Glomerular visceral epithelial cell (primary cell): ENCODE measurements at regions not wholly inside any gene's neighbourhood (a gene's known extent, or its start where the extent isn't known, plus 50 kb on each side); places are given as distances from the start of the nearest gene placed in this dataset.

Experiments
- DNase-seq: peaks from one replicate; pipeline ENCODE4 v3.0.0-alpha.2; 2016; ENCODE audit errors: extremely low spot score

DNA sequence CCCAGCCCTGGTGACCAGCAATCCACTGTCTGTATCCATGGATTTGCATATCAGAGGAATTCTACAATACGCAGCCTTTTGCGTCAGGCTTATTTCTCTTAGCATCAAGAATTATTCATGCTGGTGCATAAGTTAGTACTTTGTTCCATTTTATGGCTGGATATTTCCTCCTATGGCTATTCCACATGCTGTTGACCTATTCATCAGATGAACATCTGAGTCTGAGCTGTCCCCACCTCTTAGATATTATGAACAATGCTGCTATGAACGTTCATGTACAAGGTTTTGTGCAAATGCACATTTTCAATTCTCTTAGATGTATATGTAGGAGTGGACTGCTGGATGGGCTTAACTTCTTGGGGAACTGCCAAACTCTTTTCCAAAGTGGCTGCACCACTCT, 79.0 kb upstream of the CST7 start:
- DNase-seq: no peak

DNA sequence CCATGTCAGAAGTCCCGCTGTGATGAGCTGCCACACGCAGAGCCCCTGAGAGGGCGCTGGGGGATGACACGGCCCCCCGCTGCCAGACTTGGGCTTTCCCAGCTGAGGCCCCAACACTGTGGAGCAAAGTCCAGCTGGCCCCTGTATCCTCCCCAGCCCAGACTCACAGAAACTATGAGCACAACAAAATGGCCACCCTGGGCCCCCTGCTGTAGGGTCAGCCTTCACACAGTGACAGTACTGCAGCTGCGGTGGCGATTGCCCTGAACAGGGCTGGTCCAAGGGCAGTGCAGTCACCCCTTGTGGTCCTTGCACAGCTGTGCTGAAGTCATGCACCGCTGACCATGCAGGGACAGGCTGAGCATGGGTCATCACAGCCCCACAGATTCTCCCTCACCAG, 78.2 kb upstream of the CST7 start:
- peak; percentile 22 for DNase-seq

DNA sequence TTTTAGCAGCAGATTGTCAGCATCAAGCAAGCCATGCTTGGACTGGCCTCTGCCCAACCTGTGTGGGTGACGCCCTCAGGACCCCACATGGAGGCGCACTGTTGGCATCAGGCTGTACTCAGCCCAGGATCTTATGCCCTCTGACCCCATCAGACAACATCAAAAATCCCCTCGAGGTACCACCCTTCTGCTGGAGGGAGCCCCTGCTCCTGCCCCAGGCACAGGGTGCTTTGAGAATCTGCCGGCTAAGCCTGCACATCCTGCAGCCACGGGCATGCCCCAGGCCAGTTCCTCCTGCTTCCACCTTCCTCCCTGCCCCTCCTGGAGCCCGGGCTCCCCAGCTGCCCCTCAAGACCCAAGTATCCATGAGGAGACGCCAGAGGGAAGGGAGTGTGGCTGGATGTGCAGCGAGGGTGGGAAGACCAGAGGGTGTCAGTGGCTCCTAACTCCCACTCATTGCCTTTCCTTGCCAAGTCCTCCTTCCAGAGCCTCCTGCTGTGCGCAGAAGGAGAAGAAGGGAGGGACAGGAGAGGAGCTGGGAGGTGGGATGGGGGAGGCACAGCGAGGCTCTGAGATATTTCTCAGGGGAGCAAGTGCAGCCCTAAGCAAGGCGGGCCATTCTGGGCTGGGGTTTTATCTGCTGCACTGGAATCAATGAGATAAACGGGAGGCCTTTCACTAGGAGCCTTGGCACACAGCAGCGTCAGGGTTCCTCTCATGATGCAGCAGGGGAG, 77.4 kb upstream of the CST7 start:
- DNase-seq: no peak

DNA sequence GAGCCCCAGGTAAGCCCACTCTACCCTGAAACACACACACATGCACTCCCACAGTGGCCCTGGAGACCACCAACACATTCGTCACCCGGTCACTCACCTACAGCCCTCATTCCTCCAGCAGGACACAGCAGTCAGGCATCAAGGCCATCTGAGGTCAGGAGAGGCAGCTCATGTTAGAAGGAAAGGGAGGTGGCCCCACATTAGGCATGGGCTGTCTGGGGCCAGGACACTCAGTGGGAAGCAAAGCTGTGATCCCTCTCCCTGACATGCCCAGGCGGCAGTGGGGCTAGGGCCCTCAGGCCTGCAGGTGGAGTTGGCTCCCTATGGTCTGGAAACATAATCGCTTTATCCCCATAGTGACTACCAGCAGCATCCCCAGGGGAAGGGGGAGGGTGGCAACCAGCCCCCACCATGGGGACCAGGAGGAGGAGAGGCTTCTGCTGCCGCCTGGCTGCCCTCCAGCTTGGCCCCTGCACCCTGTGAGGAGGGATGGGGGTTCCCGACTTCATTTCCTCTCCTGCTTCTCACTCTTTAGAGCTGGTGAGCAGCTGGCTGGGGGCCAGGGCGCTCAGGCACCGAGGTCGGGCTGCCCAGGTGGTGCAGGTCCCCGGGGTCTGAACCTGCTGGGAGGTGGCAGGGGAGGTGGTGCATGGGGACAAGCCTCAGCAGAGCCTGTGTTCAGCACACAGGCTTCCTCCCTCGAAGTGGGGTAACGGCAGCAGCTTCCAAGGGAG, 76.6 kb upstream of the CST7 start:
- no peak for DNase-seq

- DNase-seq: no peak
Observed at GRCh38 chr20:24873025-24873620, 75.9 kb upstream of the CST7 start.

DNA sequence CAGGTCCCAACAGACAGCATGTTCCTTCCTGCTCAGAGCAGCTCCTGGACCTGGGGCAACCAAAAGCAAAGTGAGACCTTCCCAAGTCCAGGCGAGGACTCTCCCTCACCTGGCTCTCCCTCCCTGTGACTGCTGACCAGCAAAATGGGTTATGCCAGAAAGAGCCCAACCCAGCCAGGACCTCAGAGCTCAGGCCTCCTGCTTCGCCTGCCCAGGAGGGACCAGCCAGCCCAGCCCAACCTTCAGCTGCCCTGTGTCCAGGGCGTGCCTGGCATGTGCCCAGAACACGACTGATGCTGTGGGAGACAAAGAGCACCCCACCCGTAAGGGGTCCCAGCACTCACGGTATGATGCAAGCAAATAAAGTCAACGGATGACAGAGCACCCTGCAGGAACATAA, 74.0 kb upstream of the CST7 start:
- DNase-seq: no peak

DNA sequence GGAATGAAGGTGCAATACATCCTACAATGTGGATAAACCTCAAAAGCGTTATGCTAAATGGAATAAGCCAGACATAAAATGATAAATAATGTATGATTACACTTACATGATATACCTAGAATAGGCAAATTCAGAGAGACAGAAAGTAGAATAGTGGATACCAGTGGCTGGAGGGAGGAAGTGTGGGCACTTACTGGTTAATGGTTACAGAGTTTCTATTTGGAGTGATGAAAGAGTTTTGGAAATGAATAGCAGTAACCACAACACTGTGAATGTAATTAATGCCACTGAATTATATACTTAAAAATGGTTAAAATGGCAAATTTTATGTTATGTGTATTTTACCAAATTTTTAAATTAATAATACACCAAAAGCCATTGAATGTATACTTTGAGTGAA, 71.4 kb upstream of the CST7 start:
- DNase-seq: no peak

DNA sequence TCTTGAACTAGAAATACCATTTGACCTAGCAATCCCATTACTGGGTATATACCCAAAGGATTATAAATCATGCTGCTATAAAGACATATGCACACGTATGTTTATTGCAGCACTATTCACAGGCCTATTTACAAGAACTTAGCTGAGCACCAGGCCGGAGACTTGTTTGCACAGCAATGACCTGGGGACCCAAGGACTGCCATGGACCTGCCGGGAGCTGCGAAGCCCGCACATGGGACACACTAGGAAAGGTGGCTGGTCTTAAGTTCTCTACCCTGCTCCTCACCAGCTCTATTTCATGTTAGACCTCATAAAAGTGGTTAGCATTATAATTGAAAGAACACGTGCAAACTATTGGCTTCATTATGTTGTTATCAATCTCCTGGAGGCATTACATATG, 70.4 kb upstream of the CST7 start:
- no peak for DNase-seq

GRCh38 chr20:24879875-24880274, 69.2 kb upstream of the CST7 start:
- DNase-seq: no peak

DNA sequence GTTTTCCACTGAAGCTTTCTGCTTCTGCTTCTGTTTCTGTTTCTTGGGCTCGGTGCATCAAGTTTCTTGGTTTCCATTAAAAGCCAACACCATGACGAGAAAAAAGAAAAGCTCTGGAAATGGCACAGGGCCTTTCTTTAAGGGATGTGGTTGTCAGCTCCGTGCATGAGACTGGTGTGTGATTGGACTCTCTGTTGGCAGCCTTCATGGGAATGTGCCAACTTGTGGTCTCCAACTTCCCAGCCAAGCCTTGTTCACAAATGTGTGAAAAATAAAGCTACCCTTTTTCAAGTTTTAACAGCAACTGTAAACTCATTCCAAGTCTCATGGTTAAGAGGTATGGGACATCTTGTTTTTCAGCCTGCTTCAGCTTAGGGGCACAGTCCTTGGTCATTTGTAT, 68.7 kb upstream of the CST7 start:
- DNase-seq: no peak

- no peak for DNase-seq
Observed at GRCh38 chr20:24890286-24890685, 58.8 kb upstream of the CST7 start.

DNA sequence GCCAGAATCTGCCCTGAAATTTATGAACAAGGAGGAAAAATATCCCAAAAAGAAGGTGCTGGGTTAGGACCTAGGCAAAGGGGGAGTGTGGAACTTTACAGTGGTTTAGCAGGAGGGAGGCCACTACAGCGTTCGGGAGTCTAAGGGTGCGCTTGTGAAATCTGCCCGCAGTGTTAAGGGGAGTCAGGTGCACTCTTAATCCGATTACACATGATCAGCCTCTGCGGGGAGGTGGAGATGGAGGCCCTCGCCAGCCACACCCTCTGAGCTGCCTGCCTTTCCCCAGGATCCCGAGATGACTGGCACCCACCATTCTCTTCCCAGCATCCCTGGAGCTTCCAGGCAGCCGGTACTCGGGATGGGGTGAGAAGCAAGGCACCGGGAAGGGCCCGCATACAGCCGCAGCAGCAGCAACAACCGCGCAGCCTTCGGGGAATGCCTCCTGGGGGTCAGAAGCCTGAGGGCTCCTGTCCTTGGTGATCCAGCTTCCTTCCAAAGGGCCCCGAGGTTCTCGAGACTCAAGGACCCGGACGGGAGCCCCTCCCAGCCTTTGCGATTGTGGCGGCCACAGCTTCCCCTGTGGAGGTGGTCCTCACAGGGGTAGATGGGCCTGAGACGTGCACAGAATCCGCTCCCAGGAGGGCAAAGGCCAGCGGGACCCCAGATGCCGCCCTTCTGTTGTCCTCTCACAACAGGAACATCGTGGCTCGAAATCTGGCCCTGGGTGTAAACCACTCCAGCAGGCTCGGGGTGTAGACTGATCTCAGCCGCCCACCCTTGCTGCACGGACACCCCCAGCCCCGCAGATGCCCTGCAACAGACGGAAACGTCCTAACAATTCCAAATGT, 57.3 kb upstream of the CST7 start:
- no peak for DNase-seq

DNA sequence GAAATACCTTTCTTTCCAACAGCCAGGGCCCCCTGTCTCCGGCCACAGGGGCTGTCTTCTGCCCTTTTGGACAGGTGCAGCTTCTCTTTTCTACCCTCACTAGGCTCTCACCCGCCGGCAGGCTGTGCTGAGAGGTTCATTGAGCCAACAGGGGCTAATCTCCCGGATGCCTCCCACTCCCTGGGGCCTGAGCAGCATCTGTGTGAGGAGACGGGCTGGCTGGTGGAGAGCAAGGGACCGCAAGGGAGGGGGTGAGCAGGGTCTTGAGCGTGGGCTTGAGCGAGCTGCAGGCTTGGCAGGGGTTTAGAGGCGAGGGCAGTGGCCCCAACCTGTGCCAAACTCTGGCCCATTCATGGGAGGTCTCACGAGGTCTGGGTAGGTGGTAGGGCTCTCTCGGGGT, 56.5 kb upstream of the CST7 start:
- no peak for DNase-seq

GRCh38 chr20:24892931-24893330, 56.1 kb upstream of the CST7 start:
- DNase-seq: no peak

DNA sequence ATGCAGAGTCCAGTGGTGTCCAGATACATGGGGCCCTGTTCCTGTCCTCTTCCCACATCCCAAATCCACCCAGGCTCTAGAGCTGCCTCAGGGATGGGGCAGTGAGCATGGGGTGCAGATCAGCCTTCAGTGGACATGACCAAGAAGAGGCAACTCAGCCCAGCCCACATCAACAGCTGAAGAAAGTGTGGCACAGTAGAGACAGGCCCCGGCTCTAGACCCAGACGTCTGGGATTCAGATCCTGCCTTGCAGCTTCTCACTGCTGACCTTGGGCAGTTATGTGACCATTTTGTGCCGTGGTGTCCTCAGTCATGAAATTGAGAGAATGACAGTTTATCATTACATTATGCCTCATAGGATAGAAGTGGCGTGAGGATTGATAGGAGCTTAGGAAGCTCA, 54.6 kb upstream of the CST7 start:
- DNase-seq: no peak

GRCh38 chr20:24894967-24895366, 54.1 kb upstream of the CST7 start:
- no peak for DNase-seq

DNA sequence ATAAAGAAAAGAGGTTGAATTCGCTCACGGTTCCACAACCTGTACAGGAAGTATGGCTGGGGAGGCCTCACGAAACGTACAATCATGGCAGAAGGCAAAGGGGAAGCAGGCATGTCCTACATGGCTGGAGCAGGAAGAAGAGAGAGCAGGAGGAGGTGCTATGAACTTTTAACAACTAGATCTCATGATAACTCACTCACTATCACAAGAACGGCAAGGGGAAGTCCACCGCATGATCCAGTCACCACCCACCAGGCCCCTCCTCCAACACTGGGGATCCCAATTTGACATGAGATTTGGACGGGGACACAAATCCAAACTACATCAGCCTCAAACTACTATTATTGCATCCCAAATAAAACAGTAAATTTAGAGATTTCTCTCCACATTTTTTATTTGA, 53.6 kb upstream of the CST7 start:
- no peak for DNase-seq

DNA sequence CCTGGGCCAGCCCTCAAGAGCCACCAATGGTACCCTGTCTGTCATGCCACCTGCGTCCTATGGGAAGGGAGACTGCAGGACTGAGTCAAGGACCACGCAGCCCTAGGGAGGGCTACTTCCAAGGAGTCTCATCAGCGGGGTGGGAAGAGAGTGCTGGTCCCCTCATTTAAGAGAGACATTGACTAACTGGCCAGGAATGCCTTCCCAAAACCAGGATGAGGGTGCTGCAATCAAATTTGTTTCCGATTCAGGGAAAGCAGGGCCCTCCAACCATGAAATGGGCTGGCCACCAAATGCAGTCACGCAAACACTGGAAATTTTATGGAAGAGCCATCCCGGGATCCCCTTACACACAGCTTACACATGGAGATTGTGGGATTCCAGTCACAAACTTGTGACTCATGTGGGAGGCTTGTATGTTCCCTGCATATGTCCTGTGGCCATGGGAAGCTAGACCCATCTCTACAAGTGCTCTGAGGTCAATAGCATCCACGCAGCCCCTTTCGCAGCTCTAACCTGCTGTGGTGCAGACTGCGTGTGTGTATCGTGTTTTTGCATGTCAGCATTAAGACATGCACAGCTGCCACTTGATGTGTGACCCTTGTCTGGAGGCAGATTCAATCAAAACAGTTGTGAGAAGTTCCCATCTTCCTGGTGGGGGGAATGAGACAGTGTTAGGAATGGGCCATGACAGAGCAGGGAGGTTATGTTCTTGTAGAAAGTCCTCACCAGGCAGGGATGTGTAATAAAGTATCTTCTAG, 53.0 kb upstream of the CST7 start:
- no peak for DNase-seq

DNA sequence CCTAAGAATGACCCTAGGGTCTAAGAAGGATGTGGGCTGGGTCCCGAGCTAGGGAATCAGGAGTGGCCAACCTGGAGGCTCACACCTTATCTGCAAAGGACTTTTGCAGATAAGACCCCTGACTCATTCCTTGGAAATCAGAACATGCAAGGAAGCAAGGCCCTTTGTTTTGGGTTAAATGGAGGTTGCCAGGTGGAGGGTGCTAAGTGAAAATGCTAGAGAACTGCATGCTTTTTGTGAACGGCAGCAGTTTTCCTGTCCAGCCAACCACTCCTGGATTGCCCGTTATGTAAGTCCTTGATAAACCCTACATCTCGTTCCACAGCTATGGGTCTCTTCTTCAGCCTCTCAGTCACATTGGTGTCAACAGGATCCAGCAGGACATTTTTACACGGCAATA, 52.1 kb upstream of the CST7 start:
- no peak for DNase-seq

GRCh38 chr20:24897974-24898373, 51.1 kb upstream of the CST7 start:
- DNase-seq: no peak

- DNase-seq: no peak
Observed at GRCh38 chr20:24899153-24899552, 49.9 kb upstream of the CST7 start.
